Stomach (tissue), 8 donors: ENCODE measurements at regions not wholly inside any gene's neighbourhood (a gene's known extent, or its start where the extent isn't known, plus 50 kb on each side); places are given as distances from the start of the nearest gene placed in this dataset.

Experiments used
- DNase-seq, 2 donors: peaks; one replicate each; pipeline versions ENCODE4 v3.0.0 to v3.0.0-alpha.2; 2013 to 2019
- H3K27ac ChIP-seq, 5 donors: fragments of 200-600 bp in 4 of 5; sonication (generic) in 4 of 5; one replicate each; pipeline ENCODE4 v1.5.1; 2013 to 2019; ENCODE audit warnings: mild to moderate bottlenecking in 1 of 5, moderate library complexity in 1 of 5
- H3K27me3 ChIP-seq, 3 donors: fragments of 200-600 bp; sonication (generic); one replicate each; pipeline ENCODE4 v1.5.1; 2017 to 2019; ENCODE audit warnings: mixed run types in 1 of 3
- H3K36me3 ChIP-seq, 4 donors: fragments of 200-600 bp; sonication (generic); 1 replicate in 3 of 4; 2 replicates in 1 of 4; pipeline ENCODE4 v1.5.1; 2016 to 2019
- H3K4me1 ChIP-seq, 4 donors: fragments of 200-600 bp; sonication (generic); one replicate each; pipeline ENCODE4 v1.5.1; 2016 to 2019
- H3K4me3 ChIP-seq, 4 donors: fragments of 200-600 bp; sonication (generic) in 3 of 4; one replicate each; pipeline ENCODE4 v1.5.1; 2016 to 2019; ENCODE audit warnings: mild to moderate bottlenecking in 1 of 4
- H3K9me3 ChIP-seq, 4 donors: fragments of 200-600 bp; sonication (generic); one replicate each; pipeline ENCODE4 v1.5.1; 2016 to 2019
- EP300 ChIP-seq: sonication (generic); formaldehyde crosslinking; IDR thresholded peaks from one replicate; pipeline ENCODE4 v1.6.1; 2017; ENCODE audit warnings: antibody characterized with exemption
- POLR2A ChIP-seq, 4 donors: fragments of 450-650 bp; IDR thresholded peaks; one replicate each; pipeline ENCODE4 v1.6.1; 2016; ENCODE audit warnings: antibody characterized with exemption in 4 of 4, control low read depth in 2 of 4, mild to moderate bottlenecking in 1 of 4, moderate library complexity in 1 of 4
- POLR2AphosphoS5 ChIP-seq, 3 donors: sonication (generic); formaldehyde crosslinking; IDR thresholded peaks; one replicate each; pipeline ENCODE4 v1.6.1; 2016; ENCODE audit warnings: antibody characterized with exemption in 3 of 3
- WGBS, 5 donors: extraction: QIAGEN DNeasy Blood & Tissue Kit in 3 of 5; methylation state at CpG; one replicate each; pipeline versions ENCODE4 v1.1.5 to v1.1.7; 2013 to 2018; 5-methylcytosine and 5-hydroxymethylcytosine counted together
- intact Hi-C: fragments of 100-400 bp; cut with DNase I; formaldehyde crosslinking; loops from one replicate; pipeline ENCODE4 v1.15.1; 2023; ENCODE audit warnings: low total_unique reads
- TF ChIP-seq, protein P1 (sequence below), 7 experiments: fragments of 450-650 bp in 4 of 7; fragments of 200-600 bp in 3 of 7; sonication (generic) in 3 of 7; IDR thresholded peaks; one replicate each; pipeline ENCODE4 v1.5.1; 2016 to 2019; ENCODE audit warnings: antibody characterized with exemption in 7 of 7, control low read depth in 2 of 7, mild to moderate bottlenecking in 1 of 7
- donor health status: healthy with polysubstance abuse.
- donor health status: Bipolar disorder and iron deficiency.
- donor health status: healthy.

DNA sequence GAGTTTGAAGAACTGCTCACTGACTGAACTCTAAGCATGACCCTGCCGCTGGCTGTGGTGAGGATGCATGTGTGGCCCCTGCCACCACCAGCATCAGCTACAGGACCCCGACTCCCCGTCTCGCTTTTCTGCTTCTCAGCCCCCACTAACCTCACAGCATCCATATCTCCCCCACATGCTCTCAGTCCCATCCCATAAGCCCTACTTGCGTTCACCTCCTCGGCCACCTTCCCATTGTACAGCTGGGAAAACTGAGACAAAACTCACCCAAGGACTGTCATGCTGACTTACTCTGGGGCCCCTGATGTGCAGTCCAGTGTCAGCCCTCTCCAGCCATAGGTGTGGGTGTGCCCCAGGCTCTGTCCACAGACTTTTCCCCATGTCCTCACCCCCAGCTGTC lies 104.2 kb upstream of the SH3BP4 start:
- WGBS, 5 donors = 90 to 98% (median 97%) methylated on average over 6 of the region's 6 CpGs

DNA sequence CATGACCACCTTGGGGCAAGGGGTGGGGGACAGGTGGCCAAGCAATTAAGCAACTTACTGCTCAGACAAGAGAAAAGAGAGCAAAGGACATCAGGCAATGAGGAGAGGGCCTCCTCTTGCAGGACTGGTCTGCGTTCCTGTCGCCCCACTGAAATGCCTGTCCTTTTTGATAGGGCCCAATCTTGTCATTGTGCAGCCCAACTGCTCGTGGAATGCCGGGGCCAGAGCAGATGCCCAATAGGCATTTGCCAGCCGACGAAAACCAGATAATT lies 104.5 kb upstream of the SH3BP4 start:
- 86 to 96% (median 96%) methylated on average over 6 of the region's 6 CpGs for WGBS, 5 donors
- H3K27me3 ChIP-seq = peaks cover 0 to 5% (median 0%) of the 10 kb centered on the region in 3 donors
- intact Hi-C loops = no loop called here
- H3K9me3 ChIP-seq = no peaks in the 10 kb centered on the region
- TF ChIP-seq POLR2A (IDR thresholded peaks at IDR 0.05) (no peak), EP300 (no peak), POLR2AphosphoS5 (IDR thresholded peaks at IDR 0.05) (no peak)
- TF ChIP-seq, protein P1, sequence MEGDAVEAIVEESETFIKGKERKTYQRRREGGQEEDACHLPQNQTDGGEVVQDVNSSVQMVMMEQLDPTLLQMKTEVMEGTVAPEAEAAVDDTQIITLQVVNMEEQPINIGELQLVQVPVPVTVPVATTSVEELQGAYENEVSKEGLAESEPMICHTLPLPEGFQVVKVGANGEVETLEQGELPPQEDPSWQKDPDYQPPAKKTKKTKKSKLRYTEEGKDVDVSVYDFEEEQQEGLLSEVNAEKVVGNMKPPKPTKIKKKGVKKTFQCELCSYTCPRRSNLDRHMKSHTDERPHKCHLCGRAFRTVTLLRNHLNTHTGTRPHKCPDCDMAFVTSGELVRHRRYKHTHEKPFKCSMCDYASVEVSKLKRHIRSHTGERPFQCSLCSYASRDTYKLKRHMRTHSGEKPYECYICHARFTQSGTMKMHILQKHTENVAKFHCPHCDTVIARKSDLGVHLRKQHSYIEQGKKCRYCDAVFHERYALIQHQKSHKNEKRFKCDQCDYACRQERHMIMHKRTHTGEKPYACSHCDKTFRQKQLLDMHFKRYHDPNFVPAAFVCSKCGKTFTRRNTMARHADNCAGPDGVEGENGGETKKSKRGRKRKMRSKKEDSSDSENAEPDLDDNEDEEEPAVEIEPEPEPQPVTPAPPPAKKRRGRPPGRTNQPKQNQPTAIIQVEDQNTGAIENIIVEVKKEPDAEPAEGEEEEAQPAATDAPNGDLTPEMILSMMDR (IDR thresholded peaks at IDR 0.05) = no peak
- H3K36me3 ChIP-seq = no peaks in the 10 kb centered on the region
- H3K4me1 ChIP-seq = peaks cover 0 to 13% (median 5%) of the 10 kb centered on the region in 4 donors
- no peak overlapping the region for H3K27ac ChIP-seq
- no peak for DNase-seq
- no peak overlapping the region for H3K4me3 ChIP-seq

More for the DNA sequence above, 104.2 kb upstream of the SH3BP4 start:
- intact Hi-C loops = no loop called here
- Histone ChIP-seq H3K4me3 (no peak overlapping the region), H3K36me3 (no peaks in the 10 kb centered on the region), H3K9me3 (no peaks in the 10 kb centered on the region), H3K4me1 (peaks cover 0 to 13% (median 5%) of the 10 kb centered on the region in 4 donors), H3K27me3 (peaks cover 0 to 5% (median 0%) of the 10 kb centered on the region in 3 donors), H3K27ac (no peak overlapping the region)
- no peak for DNase-seq
- no peak for TF ChIP-seq EP300

DNA sequence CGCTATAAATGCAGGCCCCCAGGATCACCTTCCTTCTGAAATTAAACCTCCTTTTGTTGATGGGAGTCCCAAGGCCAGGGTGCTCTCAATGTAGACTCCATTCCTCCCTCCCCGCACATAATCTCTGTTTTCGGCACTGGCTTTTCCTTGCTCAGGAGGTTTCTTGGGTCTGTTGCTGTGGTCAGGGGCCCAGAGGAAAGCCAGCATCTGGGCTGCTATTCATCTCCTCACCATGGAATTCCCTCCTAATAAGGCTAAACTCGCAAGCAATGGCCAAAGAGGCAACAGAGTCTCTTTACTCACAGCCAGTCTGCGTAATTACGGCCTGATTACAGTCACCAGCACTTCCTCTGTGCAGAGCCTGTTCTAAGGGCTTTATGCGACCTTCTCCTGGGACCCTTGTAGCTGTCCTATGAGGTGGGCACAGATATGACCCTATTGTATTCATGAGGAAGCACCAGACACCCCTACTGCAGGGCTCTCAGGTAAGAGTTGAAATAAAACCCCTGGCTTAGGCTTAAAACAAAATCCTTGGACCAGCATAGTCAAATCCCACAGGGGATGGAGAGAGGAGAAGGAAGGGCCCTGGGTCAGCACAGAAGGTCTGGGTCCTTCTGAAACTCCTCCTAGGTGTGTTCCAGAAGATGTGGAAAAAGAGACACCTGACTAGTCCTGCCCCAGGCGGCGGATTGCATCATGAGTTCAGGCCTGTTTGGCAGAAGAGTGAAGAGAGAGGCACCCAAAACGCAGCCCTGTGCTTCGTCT lies 105.0 kb upstream of the SH3BP4 start:
- Histone ChIP-seq H3K9me3 (no peaks in the 10 kb centered on the region), H3K36me3 (no peaks in the 10 kb centered on the region), H3K4me1 (peaks cover 0 to 14% (median 5%) of the 10 kb centered on the region in 4 donors), H3K4me3 (no peak overlapping the region), H3K27ac (no peak overlapping the region), H3K27me3 (peaks cover 0 to 5% (median 0%) of the 10 kb centered on the region in 3 donors)
- intact Hi-C loops = no loop called here
- no peak for TF ChIP-seq POLR2AphosphoS5 (IDR thresholded peaks at IDR 0.05)
- TF ChIP-seq, protein P1 (IDR thresholded peaks at IDR 0.05) = no peak
- TF ChIP-seq POLR2A (IDR thresholded peaks at IDR 0.05) = no peak
- no peak for TF ChIP-seq EP300
- WGBS, 5 donors = 81 to 88% (median 83%) methylated on average over 11 of the region's 11 CpGs
- no peak for DNase-seq

DNA sequence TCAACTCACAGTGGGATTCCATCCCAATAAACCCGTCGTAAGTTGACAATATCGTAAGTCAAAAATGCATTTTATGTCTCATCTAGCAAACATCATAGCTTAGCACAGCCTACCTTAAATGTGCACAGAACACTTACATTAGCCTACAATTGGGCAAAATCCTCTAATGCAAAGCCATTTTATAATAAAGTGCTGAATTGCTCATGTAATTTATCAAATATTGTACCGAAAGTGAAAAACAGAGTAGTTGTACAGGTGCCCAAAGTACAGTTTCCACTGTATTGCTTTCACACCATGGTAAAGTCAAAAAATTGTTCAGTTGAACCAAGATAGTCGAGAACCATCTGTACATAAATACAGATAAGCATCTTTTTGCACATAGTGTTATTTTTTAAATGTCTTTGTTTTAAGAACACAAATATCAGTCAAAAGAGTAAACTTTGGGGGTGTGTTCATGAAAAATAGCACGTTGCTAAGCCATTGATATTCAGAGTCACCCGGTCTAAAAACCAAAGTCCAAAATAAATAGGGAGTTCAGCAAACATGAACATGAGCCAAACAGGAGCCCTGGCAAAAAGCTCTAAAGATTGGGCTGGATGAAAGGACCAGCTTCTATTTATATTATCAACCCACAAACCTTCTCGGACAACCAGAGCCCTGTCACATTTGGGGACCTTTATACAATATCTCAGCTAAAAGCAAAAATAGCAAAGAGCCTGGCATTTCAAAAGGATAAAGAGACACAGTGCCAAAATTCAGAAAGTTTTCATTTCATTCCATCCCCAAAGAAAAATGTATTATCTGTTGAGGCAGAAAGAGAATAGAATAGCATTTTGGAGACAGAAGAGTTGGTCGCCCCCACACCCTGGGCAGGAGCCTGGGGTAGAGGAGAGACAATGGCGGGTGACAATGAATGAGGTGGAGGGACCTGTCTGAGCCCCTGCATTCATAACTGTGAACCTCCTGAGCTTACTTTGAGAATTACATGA lies 105.9 kb upstream of the SH3BP4 start:
- no peaks in the 10 kb centered on the region for H3K36me3 ChIP-seq
- no peak overlapping the region for H3K27ac ChIP-seq
- DNase-seq = peak in 1 of 2 donors; percentile 45
- peaks cover 0 to 5% (median 0%) of the 10 kb centered on the region in 3 donors for H3K27me3 ChIP-seq
- WGBS, 5 donors = 51 to 65% (median 58%) methylated on average over 10 of the region's 10 CpGs
- peaks cover 0 to 22% (median 8%) of the 10 kb centered on the region in 4 donors for H3K4me1 ChIP-seq
- TF ChIP-seq, protein P1 (IDR thresholded peaks at IDR 0.05) = no peak
- TF ChIP-seq POLR2A (IDR thresholded peaks at IDR 0.05) (no peak), EP300 (no peak), POLR2AphosphoS5 (IDR thresholded peaks at IDR 0.05) (no peak)
- intact Hi-C loops = no loop called here
- no peaks in the 10 kb centered on the region for H3K9me3 ChIP-seq
- H3K4me3 ChIP-seq = no peak overlapping the region
